Keratinocyte (primary cell): ENCODE measurements at regions not wholly inside any gene's neighbourhood (a gene's known extent, or its start where the extent isn't known, plus 50 kb on each side); places are given as distances from the start of the nearest gene placed in this dataset.

ENCODE experiments used
- EZH2 ChIP-seq: IDR thresholded peaks from one replicate; pipeline ENCODE4 v1.6.1; 2012; ENCODE audit warnings: inconsistent platforms, mild to moderate bottlenecking, low read length, moderate library complexity
- TF ChIP-seq, protein P1 (sequence below), 3 experiments: IDR thresholded peaks in 1 of 3; conservative IDR thresholded peaks in 1 of 3; optimal IDR thresholded peaks in 1 of 3; 2 replicates in 2 of 3; 3 replicates in 1 of 3; pipeline versions ENCODE3 to v1.5.1; 2011; ENCODE audit warnings: low read length in 3 of 3, mild to moderate bottlenecking in 3 of 3, moderate library complexity in 2 of 3, control low read depth in 1 of 3, inconsistent platforms in 1 of 3; ENCODE audit not compliant: insufficient read depth in 2 of 3; ENCODE audit errors: extremely low read depth in 1 of 3

DNA sequence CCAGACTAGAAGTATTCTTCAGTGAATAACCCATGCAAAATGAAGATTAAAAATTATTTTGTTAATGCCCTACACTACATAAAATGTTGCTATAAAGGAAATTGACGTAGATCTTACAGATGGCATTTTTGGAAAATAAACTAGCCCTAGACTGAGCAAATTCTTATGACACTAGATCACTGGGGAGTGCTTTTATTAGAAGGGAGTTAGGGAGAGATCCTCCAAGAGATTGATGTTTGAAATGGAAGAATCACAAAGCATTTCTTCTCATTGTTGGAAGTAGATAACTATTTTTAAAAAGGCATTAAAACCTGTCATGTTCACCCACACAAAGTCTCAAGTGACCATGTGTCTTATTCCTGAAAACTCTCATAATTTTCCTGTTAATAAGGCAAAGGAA is 351.1 kb upstream of the TLE4 start:
- TF ChIP-seq, protein P1, sequence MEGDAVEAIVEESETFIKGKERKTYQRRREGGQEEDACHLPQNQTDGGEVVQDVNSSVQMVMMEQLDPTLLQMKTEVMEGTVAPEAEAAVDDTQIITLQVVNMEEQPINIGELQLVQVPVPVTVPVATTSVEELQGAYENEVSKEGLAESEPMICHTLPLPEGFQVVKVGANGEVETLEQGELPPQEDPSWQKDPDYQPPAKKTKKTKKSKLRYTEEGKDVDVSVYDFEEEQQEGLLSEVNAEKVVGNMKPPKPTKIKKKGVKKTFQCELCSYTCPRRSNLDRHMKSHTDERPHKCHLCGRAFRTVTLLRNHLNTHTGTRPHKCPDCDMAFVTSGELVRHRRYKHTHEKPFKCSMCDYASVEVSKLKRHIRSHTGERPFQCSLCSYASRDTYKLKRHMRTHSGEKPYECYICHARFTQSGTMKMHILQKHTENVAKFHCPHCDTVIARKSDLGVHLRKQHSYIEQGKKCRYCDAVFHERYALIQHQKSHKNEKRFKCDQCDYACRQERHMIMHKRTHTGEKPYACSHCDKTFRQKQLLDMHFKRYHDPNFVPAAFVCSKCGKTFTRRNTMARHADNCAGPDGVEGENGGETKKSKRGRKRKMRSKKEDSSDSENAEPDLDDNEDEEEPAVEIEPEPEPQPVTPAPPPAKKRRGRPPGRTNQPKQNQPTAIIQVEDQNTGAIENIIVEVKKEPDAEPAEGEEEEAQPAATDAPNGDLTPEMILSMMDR (optimal IDR thresholded peaks at IDR 0.05 in 1 of 3, IDR thresholded peaks at IDR 0.05 in 1 of 3, conservative IDR thresholded peaks at IDR 0.05 in 1 of 3; ENCODE audit: extremely low read depth in 1 of 3, insufficient read depth in 2 of 3, low read length in 3 of 3): no peak
- TF ChIP-seq EZH2: no peak
